ENCODE measurements at regions not wholly inside any gene's neighbourhood (a gene's known extent, or its start where the extent isn't known, plus 50 kb on each side); places are given as distances from the start of the nearest gene placed in this dataset.

- POLR2A ChIA-PET (ENCODE audit: partially characterized antibody), result no interaction called here
- Histone ChIP-seq H3K27ac (ENCODE audit: low read depth, low read length) (no peak overlapping the region), H3K36me3 (ENCODE audit: control insufficient read depth in 2 of 4, insufficient read depth in 4 of 4, low read length in 3 of 4) (no peaks in the 10 kb centered on the region), H2AK5ac (ENCODE audit: low read depth, low read length) (no peak overlapping the region), H2BK20ac (ENCODE audit: low read length) (no peak overlapping the region), H3K79me2 (ENCODE audit: control insufficient read depth in 1 of 2, insufficient read depth in 2 of 2, low read length in 2 of 2) (no peaks in the 10 kb centered on the region), H3K79me1 (ENCODE audit: low read depth, low read length) (no peaks in the 10 kb centered on the region), H4K8ac (ENCODE audit: extremely low read depth, insufficient read depth, low read length) (no peak overlapping the region), H3K4me1 (replicated peaks in 1 of 4; ENCODE audit: control insufficient read depth in 3 of 4, insufficient read depth in 4 of 4, low read length in 3 of 4) (no peaks in the 10 kb centered on the region), H3K9ac (replicated peaks in 1 of 4; ENCODE audit: extremely low read depth in 1 of 4, low read depth in 3 of 4, low read length in 3 of 4) (no peak overlapping the region), H2BK120ac (replicated peaks; ENCODE audit: low read depth, low read length) (no peak overlapping the region), H3K4me2 (ENCODE audit: insufficient read depth in 1 of 2, low read depth in 2 of 2, low read length in 2 of 2) (no peak overlapping the region), H4K20me1 (replicated peaks in 1 of 2; ENCODE audit: control insufficient read depth in 1 of 2, insufficient read depth in 2 of 2, low read length in 2 of 2) (no peaks in the 10 kb centered on the region), H3K18ac (ENCODE audit: extremely low read depth, low read length) (no peak overlapping the region), H3K56ac (replicated peaks; ENCODE audit: insufficient read length, low read depth, low read length) (no peak overlapping the region), H3K4ac (replicated peaks; ENCODE audit: insufficient read length, low read depth, low read length) (no peak overlapping the region), H3K27me3 (replicated peaks in 1 of 4; ENCODE audit: control insufficient read depth in 3 of 4, extremely low read depth in 1 of 4, insufficient read depth in 3 of 4, low read length in 3 of 4) (no peaks in the 10 kb centered on the region), H4K91ac (replicated peaks; ENCODE audit: insufficient read length, low read length) (no peak overlapping the region), H3K14ac (ENCODE audit: insufficient read length) (no peak overlapping the region), H3K4me3 (ENCODE audit: extremely low read depth in 1 of 4, insufficient read depth in 2 of 4, low read depth in 3 of 4, low read length in 4 of 4) (no peak overlapping the region), H4K5ac (ENCODE audit: insufficient read length, low read depth, low read length) (no peak overlapping the region), H2BK5ac (ENCODE audit: low read depth, low read length) (no peak overlapping the region), H2AFZ (ENCODE audit: low read length) (no peak overlapping the region), H3K23ac (ENCODE audit: insufficient read length) (no peak overlapping the region), H3K23me2 (ENCODE audit: low read depth, low read length) (no peaks in the 10 kb centered on the region), H3K9me3 (ENCODE audit: insufficient read depth in 2 of 2, low read depth in 1 of 2, low read length in 1 of 2) (no peaks in the 10 kb centered on the region), H2BK12ac (ENCODE audit: low read depth, low read length) (no peak overlapping the region), H2BK15ac (ENCODE audit: low read length) (no peak overlapping the region)
- WGBS, 2 experiments (ENCODE audit: extremely low coverage in 1 of 2, insufficient coverage in 1 of 2, insufficient read length in 1 of 2, insufficient replicate concordance in 2 of 2, low coverage in 1 of 2, low lambda C conversion rate in 2 of 2, missing lambda C conversion rate in 1 of 2), result 84% methylated on average over 5 of the region's 5 CpGs; no CpG with 5 or more reads in 1 of the 2 experiments
- DNase-seq (ENCODE audit: low read depth in 1 of 2, low spot score in 2 of 2) (no peak), FAIRE-seq (no peak)
- no peak for TF ChIP-seq SIRT6 (IDR thresholded peaks at IDR 0.05; ENCODE audit: low read length)
- TF ChIP-seq BACH1 (IDR thresholded peaks at IDR 0.05; ENCODE audit: low read length), result no peak
- no peak for TF ChIP-seq JUN (IDR thresholded peaks at IDR 0.05; ENCODE audit: low read depth, low read length)
- TF ChIP-seq FOSL1 (IDR thresholded peaks at IDR 0.05; ENCODE audit: insufficient read depth, low read depth, low read length), result no peak
- TF ChIP-seq SP2 (IDR thresholded peaks at IDR 0.05; ENCODE audit: low read length), result no peak
- TF ChIP-seq SIX5 (IDR thresholded peaks at IDR 0.05; ENCODE audit: low read depth, low read length), result no peak
- no peak for TF ChIP-seq POLR2A (IDR thresholded peaks at IDR 0.05; ENCODE audit: control extremely low read depth in 1 of 2, low read depth in 2 of 2, low read length in 2 of 2)
- no peak for TF ChIP-seq EZH2 (IDR thresholded peaks at IDR 0.05; ENCODE audit: low read depth, low read length, severe bottlenecking)
- no peak for TF ChIP-seq ASH2L (IDR thresholded peaks at IDR 0.05; ENCODE audit: low read length)
- no peak for TF ChIP-seq RAD21 (IDR thresholded peaks at IDR 0.05 in 1 of 2, conservative IDR thresholded peaks at IDR 0.05 in 1 of 2; ENCODE audit: low read depth in 2 of 2, low read length in 2 of 2)
- CTCF ChIA-PET (ENCODE audit: partially characterized antibody), result no interaction called here
Observed at GRCh38 chr2:221758076-221758475, 186.0 kb upstream of the EPHA4 start.

Data from H1 (cell line).